ENCODE measurements at regions not wholly inside any gene's neighbourhood (a gene's known extent, or its start where the extent isn't known, plus 50 kb on each side); places are given as distances from the start of the nearest gene placed in this dataset.

- Histone ChIP-seq H3K27me3 (ENCODE audit: control insufficient read depth, insufficient read depth, low read length) (no peaks in the 10 kb centered on the region), H3K9ac (ENCODE audit: low read depth, low read length) (no peak overlapping the region), H3K9me3 (replicated peaks; ENCODE audit: low read length) (no peaks in the 10 kb centered on the region)
Measured at GRCh38 chr4:33425936-33426335, 2705.8 kb downstream of the PCDH7 start.

GRCh38 chr4:33427676-33428075 lies 2707.5 kb downstream of the PCDH7 start:
- Histone ChIP-seq H3K4me2 (ENCODE audit: low read length) (no peak overlapping the region), H3K27me3 (ENCODE audit: control insufficient read depth, insufficient read depth, low read length) (no peaks in the 10 kb centered on the region), H3K4me3 (ENCODE audit: low read length) (no peak overlapping the region), H3K4me1 (ENCODE audit: control insufficient read depth, insufficient read depth, low read length) (no peaks in the 10 kb centered on the region), H3K9me3 (replicated peaks; ENCODE audit: low read length) (no peaks in the 10 kb centered on the region), H3K9ac (ENCODE audit: low read depth, low read length) (no peak overlapping the region), H3K36me3 (ENCODE audit: insufficient read depth, low read length) (no peaks in the 10 kb centered on the region)

More at GRCh38 chr4:33425936-33426335, 2705.8 kb downstream of the PCDH7 start:
- H3K36me3 ChIP-seq (ENCODE audit: insufficient read depth, low read length), result no peaks in the 10 kb centered on the region
- no peak overlapping the region for H3K4me2 ChIP-seq (ENCODE audit: low read length)
- H3K4me1 ChIP-seq (ENCODE audit: control insufficient read depth, insufficient read depth, low read length), result no peaks in the 10 kb centered on the region
- no peak overlapping the region for H3K4me3 ChIP-seq (ENCODE audit: low read length)

GRCh38 chr4:33429971-33430370 lies 2709.8 kb downstream of the PCDH7 start:
- Histone ChIP-seq H3K36me3 (ENCODE audit: insufficient read depth, low read length) (no peaks in the 10 kb centered on the region), H3K4me1 (ENCODE audit: control insufficient read depth, insufficient read depth, low read length) (no peaks in the 10 kb centered on the region), H3K9me3 (replicated peaks; ENCODE audit: low read length) (no peaks in the 10 kb centered on the region), H3K4me2 (ENCODE audit: low read length) (no peak overlapping the region), H3K27me3 (ENCODE audit: control insufficient read depth, insufficient read depth, low read length) (no peaks in the 10 kb centered on the region), H3K4me3 (ENCODE audit: low read length) (no peak overlapping the region), H3K9ac (ENCODE audit: low read depth, low read length) (no peak overlapping the region)

DNA sequence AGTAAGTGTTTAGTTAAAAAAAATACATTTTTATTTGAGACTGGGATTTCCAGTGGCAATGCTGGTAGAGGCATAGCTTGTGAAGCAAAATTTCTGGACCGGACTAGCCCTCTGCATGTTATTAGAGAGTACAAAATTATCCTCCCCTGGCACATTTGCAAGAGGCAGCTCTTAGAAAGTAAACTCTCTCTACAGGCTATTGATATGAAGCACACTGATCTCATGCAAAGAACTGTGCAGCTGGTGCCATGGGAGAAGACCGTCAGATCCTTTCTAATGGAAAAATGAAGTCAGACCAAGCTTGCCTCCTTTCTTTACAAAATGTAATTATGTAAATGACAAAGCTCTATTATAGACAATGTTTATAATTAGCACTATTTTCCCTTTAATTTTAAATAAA lies 2717.2 kb downstream of the PCDH7 start:
- Histone ChIP-seq H3K4me2 (ENCODE audit: low read length) (no peak overlapping the region), H3K36me3 (ENCODE audit: insufficient read depth, low read length) (no peaks in the 10 kb centered on the region), H3K4me1 (ENCODE audit: control insufficient read depth, insufficient read depth, low read length) (no peaks in the 10 kb centered on the region), H3K9ac (ENCODE audit: low read depth, low read length) (no peak overlapping the region), H3K9me3 (replicated peaks; ENCODE audit: low read length) (no peaks in the 10 kb centered on the region), H3K4me3 (ENCODE audit: low read length) (no peak overlapping the region), H3K27me3 (ENCODE audit: control insufficient read depth, insufficient read depth, low read length) (no peaks in the 10 kb centered on the region)

DNA sequence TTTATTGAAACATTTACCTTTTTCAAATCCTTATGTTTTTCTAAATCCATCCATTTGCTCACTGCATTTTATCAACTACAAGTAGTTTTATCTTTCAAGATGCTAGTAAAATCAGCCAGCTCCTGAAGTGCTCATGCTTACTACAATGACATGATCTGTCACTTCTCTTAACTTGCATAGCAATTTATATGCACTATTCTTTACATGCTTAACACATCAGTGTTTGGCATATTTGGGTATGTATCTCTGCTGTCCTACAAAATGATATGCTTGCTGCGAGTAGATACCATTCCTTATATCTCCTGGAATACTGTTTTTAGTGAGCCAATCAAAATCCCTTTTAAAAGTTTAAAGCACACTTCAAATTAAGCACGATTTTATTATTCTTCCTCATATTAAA lies 2726.8 kb downstream of the PCDH7 start:
- H3K4me3 ChIP-seq (ENCODE audit: low read length), result no peak overlapping the region
- no peaks in the 10 kb centered on the region for H3K36me3 ChIP-seq (ENCODE audit: insufficient read depth, low read length)
- H3K9me3 ChIP-seq (replicated peaks; ENCODE audit: low read length), result no peaks in the 10 kb centered on the region
- no peaks in the 10 kb centered on the region for H3K27me3 ChIP-seq (ENCODE audit: control insufficient read depth, insufficient read depth, low read length)
- no peaks in the 10 kb centered on the region for H3K4me1 ChIP-seq (ENCODE audit: control insufficient read depth, insufficient read depth, low read length)
- no peak overlapping the region for H3K4me2 ChIP-seq (ENCODE audit: low read length)
- no peak overlapping the region for H3K9ac ChIP-seq (ENCODE audit: low read depth, low read length)

- Histone ChIP-seq H3K4me2 (ENCODE audit: low read length) (no peak overlapping the region), H3K9me3 (replicated peaks; ENCODE audit: low read length) (no peaks in the 10 kb centered on the region), H3K27me3 (ENCODE audit: control insufficient read depth, insufficient read depth, low read length) (no peaks in the 10 kb centered on the region), H3K36me3 (ENCODE audit: insufficient read depth, low read length) (no peaks in the 10 kb centered on the region), H3K4me1 (ENCODE audit: control insufficient read depth, insufficient read depth, low read length) (no peaks in the 10 kb centered on the region), H3K9ac (ENCODE audit: low read depth, low read length) (no peak overlapping the region), H3K4me3 (ENCODE audit: low read length) (no peak overlapping the region)
Measured at GRCh38 chr4:33448948-33449347, 2728.8 kb downstream of the PCDH7 start.

DNA sequence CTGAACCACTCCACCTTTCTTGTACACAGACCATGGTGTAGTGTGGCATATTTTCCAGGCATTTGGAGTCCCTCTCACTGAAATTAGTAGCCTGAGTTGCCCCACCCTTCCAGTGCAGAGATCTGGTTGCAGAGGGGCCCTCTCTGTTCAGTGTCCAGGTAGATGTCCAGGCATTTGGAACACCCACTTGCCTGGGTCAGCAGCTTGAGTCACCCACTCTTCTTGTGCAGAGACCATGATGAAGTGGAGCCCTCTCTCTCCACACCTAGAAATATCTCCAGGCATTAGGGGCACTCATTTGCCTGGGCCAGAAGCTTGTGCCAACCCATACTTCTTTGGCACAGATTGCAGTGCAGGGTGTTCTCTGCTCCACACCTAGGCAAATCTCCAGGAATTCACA lies 2733.3 kb downstream of the PCDH7 start:
- Histone ChIP-seq H3K4me2 (ENCODE audit: low read length) (no peak overlapping the region), H3K4me3 (ENCODE audit: low read length) (no peak overlapping the region), H3K9me3 (replicated peaks; ENCODE audit: low read length) (no peaks in the 10 kb centered on the region), H3K27me3 (ENCODE audit: control insufficient read depth, insufficient read depth, low read length) (no peaks in the 10 kb centered on the region), H3K36me3 (ENCODE audit: insufficient read depth, low read length) (no peaks in the 10 kb centered on the region), H3K4me1 (ENCODE audit: control insufficient read depth, insufficient read depth, low read length) (no peaks in the 10 kb centered on the region), H3K9ac (ENCODE audit: low read depth, low read length) (no peak overlapping the region)

GRCh38 chr4:33453916-33454315 lies 2733.7 kb downstream of the PCDH7 start:
- Histone ChIP-seq H3K4me3 (ENCODE audit: low read length) (no peak overlapping the region), H3K4me1 (ENCODE audit: control insufficient read depth, insufficient read depth, low read length) (no peaks in the 10 kb centered on the region), H3K36me3 (ENCODE audit: insufficient read depth, low read length) (no peaks in the 10 kb centered on the region), H3K4me2 (ENCODE audit: low read length) (no peak overlapping the region), H3K9ac (ENCODE audit: low read depth, low read length) (no peak overlapping the region), H3K27me3 (ENCODE audit: control insufficient read depth, insufficient read depth, low read length) (no peaks in the 10 kb centered on the region), H3K9me3 (replicated peaks; ENCODE audit: low read length) (no peaks in the 10 kb centered on the region)

- Histone ChIP-seq H3K9ac (ENCODE audit: low read depth, low read length) (no peak overlapping the region), H3K4me1 (ENCODE audit: control insufficient read depth, insufficient read depth, low read length) (no peaks in the 10 kb centered on the region), H3K9me3 (replicated peaks; ENCODE audit: low read length) (no peaks in the 10 kb centered on the region), H3K27me3 (ENCODE audit: control insufficient read depth, insufficient read depth, low read length) (no peaks in the 10 kb centered on the region), H3K4me2 (ENCODE audit: low read length) (no peak overlapping the region), H3K4me3 (ENCODE audit: low read length) (no peak overlapping the region), H3K36me3 (ENCODE audit: insufficient read depth, low read length) (no peaks in the 10 kb centered on the region)
Measured at GRCh38 chr4:33465565-33465964, 2745.4 kb downstream of the PCDH7 start.

DNA sequence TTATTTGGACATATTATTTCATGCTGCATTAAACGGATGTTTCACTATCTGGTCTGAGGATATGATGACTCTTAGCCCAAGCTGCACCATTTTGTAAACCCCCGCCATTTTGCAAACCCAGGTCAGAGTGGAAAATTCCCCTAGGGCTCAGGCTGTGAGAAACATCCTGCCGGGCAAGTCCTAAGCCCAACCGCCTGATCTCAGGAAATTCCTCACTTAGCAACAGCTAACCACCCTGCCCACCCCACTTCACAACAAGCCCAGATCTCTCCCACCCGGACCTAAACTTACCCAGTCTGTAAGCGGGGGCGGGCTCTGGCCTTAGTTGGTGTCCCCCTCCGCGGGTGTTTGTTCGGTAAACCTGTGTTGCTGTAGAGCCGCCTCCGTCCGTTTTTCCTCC lies 2747.1 kb downstream of the PCDH7 start:
- H3K4me2 ChIP-seq (ENCODE audit: low read length), result no peak overlapping the region
- H3K27me3 ChIP-seq (ENCODE audit: control insufficient read depth, insufficient read depth, low read length), result no peaks in the 10 kb centered on the region
- H3K4me3 ChIP-seq (ENCODE audit: low read length), result no peak overlapping the region
- H3K9ac ChIP-seq (ENCODE audit: low read depth, low read length), result no peak overlapping the region
- H3K4me1 ChIP-seq (ENCODE audit: control insufficient read depth, insufficient read depth, low read length), result no peaks in the 10 kb centered on the region
- no peaks in the 10 kb centered on the region for H3K36me3 ChIP-seq (ENCODE audit: insufficient read depth, low read length)
- H3K9me3 ChIP-seq (replicated peaks; ENCODE audit: low read length), result no peaks in the 10 kb centered on the region

DNA sequence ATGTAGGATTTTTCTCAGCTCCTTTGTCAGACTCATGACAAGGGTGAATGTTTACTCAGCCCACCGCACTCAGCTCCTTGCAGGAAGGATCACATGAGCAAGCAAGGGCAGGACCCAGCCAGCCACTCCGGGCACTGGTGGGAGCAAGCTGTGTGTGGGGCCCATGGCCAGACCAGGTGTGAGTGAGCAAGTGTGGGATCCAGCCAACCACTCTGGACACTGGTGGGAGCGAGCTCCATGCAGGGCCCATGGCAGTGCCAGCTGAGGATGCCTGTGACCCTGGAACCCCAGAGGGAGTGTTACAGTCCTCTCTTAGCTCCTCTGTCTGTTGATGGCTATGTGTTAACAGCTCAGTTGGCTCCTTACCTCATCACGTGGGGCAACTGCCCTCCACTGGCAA lies 2750.6 kb downstream of the PCDH7 start:
- Histone ChIP-seq H3K9me3 (replicated peaks; ENCODE audit: low read length) (no peaks in the 10 kb centered on the region), H3K4me2 (ENCODE audit: low read length) (no peak overlapping the region), H3K9ac (ENCODE audit: low read depth, low read length) (no peak overlapping the region), H3K36me3 (ENCODE audit: insufficient read depth, low read length) (no peaks in the 10 kb centered on the region), H3K4me3 (ENCODE audit: low read length) (no peak overlapping the region), H3K4me1 (ENCODE audit: control insufficient read depth, insufficient read depth, low read length) (no peaks in the 10 kb centered on the region), H3K27me3 (ENCODE audit: control insufficient read depth, insufficient read depth, low read length) (no peaks in the 10 kb centered on the region)

GRCh38 chr4:33477715-33478114 lies 2757.5 kb downstream of the PCDH7 start:
- no peaks in the 10 kb centered on the region for H3K4me1 ChIP-seq (ENCODE audit: control insufficient read depth, insufficient read depth, low read length)
- H3K36me3 ChIP-seq (ENCODE audit: insufficient read depth, low read length), result no peaks in the 10 kb centered on the region
- H3K9ac ChIP-seq (ENCODE audit: low read depth, low read length), result no peak overlapping the region

More at GRCh38 chr4:33477715-33478114, 2757.5 kb downstream of the PCDH7 start:
- no peak overlapping the region for H3K4me3 ChIP-seq (ENCODE audit: low read length)
- no peaks in the 10 kb centered on the region for H3K9me3 ChIP-seq (replicated peaks; ENCODE audit: low read length)
- no peak overlapping the region for H3K4me2 ChIP-seq (ENCODE audit: low read length)
- H3K27me3 ChIP-seq (ENCODE audit: control insufficient read depth, insufficient read depth, low read length), result no peaks in the 10 kb centered on the region
